Stimulated activated CD8-positive, alpha-beta memory T cell treated with anti-CD3 and anti-CD28 coated beads, Interleukin-15, amount 100 ng/mL, for 48 hours (primary cell): ENCODE measurements at regions not wholly inside any gene's neighbourhood (a gene's known extent, or its start where the extent isn't known, plus 50 kb on each side); places are given as distances from the start of the nearest gene placed in this dataset.
"Not testable (repeated sequence)": the region's sequence is repeated elsewhere in the genome, so short reads cannot be mapped to it uniquely, and the experiment has no call there.

ENCODE experiments used
- DNase-seq, 2 donors: peaks; one replicate each; pipeline ENCODE4 v3.0.0-alpha.2; 2020; ENCODE audit warnings: low read depth in 2 of 2

DNA sequence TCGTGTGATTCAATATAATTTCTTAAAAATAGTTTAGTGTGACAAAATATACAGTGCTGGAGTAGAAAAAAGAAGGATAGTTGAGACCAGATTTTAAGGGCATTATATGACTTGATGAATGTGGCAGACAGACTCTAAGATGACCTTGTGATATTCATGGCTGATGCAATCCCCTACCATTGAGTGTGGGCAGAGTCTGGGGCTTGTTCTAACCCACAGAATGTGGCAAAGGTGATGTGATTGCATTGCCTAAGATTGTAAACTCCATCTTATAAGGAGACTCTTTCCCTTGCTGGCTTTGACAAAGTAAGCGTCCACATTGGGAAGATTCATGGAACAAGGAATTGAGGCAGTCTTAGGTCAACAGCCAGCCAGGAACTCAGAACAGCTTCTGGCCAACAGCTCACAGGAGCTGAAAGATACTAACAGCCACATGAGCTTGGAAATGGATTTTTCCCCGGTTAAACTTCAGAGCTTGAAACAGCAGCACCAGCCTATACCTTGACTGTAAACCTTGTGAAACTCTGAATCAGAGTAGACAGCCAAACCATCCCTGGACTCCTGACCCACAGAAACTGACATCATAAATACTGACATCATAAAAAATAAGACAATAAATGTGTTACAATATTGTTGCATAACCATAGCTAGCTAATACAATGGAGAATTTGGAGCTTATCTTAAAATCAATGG lies 864.5 kb downstream of the TTLL7 start:
- DNase-seq, result not testable (repeated sequence)

DNA sequence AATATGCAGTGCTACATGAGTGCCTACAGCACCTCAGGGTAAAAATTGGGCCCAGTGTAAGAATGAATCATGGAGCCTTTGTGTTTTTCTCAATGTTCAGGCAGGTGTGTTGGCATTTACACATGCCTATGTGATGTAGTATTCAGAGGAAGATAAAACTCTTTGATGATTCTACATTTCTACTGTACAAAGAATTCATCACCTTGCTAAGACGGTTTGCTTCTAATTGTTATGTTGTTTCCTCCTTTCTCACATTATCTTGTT lies 867.3 kb downstream of the TTLL7 start:
- DNase-seq, result no peak

DNA sequence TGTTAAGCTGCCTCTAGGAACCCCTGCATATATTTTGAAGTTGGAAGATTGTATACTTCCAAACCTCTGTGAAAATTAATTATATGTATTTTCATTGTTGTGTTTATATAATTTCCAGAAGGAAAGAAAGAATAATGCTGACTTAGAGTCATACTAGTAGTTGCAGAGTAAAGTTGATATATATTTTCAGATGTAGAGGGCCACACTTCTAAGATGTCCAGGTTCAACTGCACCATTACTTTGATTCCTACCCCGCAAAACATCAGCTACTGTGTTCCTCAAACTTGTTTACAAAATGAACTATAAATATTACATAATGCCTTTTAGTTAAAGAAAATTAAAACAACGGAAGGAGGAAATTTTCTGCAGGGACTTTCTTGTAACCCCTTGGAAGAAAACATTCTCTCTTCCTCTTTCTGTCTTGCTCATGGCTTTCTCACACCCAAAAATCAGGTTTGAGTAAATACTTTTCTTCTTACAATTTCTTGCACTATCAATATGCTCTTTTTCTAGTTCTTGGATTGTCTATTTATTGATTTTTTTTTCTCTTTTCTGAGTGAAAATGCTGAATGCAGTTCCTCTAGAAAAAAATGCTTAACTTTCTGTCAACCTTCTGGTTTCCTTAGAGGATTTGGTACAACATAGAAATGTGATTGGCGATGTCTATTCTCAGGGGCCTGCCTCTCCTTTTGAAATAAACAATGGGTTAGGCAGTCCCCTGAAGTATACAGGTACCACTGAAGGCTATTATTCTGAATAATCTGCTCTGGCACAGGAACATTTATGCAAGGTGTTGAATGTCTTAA lies 867.8 kb downstream of the TTLL7 start:
- no peak for DNase-seq

DNA sequence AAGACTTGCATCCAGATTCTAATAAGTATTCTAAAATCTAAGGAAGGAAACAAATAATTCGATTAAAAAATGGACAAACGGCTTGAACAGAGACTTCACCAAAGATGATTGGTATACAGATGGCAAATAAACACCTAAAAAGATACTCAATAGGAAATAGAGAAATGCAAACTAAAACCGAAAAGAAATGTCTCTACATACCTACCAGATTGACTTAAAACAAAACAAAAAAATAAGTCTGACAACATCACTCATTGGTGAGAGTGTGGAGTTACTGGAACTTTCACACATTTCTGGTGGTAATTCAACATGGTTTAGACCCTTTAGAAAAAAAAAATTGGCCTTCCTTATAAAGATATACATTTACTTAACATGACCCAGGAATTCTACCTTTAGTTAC lies 869.8 kb downstream of the TTLL7 start:
- no peak for DNase-seq

DNA sequence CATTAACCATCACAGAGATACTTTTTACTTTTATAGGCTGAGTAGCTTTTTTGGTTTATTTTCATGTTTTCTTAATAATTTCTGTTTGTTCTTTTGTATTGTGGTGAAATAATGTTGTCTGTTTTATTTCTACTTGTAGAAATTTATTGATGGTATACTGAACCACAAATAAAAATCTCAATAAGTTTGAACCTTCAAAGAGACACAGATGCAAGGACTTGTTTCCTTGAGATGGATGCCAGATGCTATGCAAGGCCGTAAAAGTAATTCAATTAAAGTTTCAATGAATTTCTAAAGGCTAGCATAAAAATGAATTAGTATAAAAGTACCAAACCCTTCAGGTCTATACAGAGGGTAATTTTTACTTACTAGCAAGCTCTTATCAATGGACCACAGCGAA lies 873.5 kb downstream of the TTLL7 start:
- DNase-seq, result no peak

DNA sequence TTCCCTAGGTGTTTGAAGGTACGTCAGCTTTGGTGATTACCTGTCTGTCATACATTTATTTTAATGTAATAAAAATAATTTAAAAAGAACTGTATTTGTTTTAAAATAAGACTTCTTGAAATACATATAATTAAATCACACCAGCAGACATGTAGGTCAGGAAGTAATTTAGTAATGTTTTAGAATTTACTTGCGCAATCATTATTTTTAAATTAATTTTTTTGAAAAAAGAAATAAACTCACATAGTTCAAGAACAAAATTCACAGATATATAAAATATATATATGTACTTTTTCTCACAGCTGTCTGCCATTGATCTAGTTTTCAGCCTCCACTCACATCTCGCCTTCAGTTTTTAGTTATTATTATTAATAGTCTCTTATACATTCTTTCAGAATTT lies 875.9 kb downstream of the TTLL7 start:
- DNase-seq, result no peak

DNA sequence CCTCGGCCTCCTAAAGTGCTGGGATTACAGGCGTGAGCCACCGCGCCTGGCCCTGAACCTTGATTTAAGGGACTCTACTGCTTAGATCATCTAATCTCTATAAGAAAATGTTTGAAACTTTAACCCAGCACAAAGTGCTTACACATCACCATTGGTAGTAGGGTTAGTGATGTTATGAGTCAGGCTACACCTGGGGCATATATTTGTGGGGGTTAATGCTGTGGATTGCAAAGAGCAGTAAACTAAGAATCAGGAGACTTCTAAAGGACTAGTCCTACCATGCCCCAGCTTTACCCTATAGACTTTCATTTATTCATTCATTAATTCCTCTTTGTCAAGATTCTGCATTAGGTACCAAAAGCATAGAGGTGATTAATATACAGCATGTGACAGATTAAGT lies 880.5 kb downstream of the TTLL7 start:
- DNase-seq, result no peak

DNA sequence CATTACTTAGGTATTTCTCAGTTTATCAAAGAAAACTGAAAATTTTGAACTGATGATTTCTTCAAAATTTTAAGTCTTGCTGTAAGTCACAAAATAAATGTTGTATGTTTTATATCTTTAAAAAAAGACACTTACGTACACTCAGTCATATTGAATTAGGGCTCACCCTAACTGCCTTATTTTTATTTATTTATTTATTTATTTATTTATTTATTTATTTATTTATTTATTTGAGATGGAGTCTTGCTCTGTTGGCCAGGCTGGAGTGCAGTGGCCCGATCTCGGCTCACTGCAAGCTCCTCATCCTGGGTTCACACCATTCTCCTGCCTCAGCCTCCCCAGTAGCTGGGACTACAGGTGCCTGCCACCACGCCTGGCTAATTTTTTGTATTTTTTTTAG lies 881.9 kb downstream of the TTLL7 start:
- not testable (repeated sequence) for DNase-seq

DNA sequence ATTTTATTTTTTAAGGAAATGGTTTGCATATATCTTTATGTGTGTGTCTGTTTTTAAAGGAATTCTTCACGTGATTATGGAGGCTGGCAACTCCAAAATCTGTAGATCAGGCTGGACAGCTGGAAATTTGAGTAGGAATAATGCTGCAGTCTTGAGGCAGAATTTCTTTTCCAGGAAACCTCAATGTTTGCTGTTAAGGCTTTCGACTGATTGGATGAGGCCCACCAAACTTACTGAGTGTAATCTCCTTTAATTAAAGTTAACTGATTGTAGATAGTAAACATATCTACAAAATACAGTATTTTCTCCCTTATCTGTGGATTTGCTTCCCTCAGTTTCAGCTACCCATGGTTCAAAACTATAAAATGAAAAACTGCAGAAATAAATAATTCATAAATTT lies 883.1 kb downstream of the TTLL7 start:
- no peak for DNase-seq

DNA sequence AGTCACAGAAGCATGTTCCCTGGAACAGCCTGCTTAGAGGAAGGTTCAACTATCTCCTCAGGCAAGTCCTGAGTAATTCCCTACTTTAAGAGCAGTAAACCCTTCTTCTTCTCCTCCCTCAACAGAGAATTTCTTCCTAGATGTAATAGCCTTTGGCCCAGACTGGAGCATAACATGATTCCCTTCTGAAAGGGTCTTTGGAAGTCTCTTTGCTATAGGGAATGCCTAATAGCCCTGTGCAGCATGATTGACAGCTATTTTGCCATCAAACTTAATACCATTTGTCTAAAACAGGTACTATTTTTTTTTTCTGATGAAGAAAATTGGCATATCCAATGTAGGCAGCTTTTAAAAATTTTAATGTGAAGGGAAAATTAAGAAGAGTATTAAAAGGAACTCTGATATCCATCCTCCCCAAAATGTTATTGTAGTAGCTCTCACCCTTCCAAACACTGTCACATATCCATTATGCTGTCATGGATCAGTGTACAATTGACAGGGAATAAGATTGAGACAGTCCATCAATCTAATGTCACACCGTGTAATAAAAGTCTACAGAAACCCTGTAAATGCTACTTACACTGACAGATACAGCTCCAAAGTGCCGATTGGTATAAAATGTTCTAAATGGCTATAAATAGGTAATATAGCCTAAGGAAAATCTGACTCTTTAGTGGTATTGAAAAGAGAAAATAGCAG lies 884.6 kb downstream of the TTLL7 start:
- DNase-seq, result no peak

DNA sequence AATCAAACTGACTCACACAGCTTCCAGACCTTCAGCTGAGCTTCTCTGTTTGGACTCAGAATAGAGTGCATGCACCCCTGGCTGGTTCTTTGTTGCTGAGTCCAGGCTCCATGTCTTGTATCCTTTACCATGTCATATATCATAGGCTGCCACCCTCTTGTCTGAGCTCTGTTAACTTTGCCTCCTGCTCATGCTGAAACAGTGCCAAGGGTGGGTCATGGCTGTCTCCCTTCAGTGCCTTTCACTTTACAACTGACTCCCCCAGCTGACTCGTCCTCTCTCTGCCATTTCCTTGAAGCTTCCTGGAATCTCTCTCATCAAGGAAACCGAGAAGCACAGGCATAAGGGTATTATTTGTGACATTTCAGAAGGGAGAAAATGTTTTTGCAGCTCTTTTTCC lies 885.3 kb downstream of the TTLL7 start:
- DNase-seq, result no peak

DNA sequence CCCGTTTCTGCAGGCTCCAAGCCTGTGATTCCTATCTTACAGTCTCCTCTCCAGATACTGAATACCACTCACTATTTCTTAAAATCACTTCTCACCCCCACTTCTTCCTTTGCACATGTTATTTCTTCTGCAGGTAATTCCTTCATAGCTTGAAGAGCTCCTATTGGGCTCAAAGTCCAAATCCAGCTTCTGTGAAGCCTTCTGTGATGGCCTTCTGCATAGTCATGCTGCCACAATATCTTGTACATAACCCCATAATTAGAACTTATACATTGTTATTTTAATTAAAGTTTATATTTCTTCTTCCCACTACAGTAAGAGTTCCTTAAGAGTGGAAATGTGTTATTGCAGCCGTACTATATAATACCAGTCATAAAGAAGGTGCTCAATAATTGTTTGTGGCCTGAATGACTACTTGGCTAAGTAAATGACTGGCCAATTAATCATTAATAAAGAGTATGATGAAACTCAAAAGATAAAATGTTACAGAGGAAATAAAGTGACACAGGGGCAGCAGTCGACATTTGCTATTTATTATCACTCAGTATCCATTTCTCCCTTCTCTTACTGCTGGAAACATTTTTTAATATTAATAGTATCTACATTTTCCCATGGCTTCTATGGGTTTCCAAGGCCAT lies 886.6 kb downstream of the TTLL7 start:
- DNase-seq, result no peak

DNA sequence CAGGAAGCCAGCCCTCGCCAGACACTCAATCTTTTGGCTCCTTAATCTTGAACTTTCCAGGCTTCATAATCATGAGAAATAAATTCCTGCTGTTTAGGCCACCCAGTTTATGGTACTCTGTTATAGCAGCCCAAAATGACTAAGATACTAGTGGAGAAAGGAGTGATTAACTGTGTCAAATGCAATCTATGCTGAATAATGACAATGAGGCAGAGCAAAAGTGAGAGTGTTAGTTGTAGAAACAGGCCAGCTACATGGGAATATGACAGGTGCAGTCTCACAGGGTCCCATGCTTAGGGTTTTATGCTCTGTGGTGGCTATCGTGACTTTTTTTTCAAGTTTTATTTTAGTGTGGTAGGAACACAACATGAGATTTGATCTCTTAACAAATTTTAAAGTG lies 888.8 kb downstream of the TTLL7 start:
- no peak for DNase-seq

DNA sequence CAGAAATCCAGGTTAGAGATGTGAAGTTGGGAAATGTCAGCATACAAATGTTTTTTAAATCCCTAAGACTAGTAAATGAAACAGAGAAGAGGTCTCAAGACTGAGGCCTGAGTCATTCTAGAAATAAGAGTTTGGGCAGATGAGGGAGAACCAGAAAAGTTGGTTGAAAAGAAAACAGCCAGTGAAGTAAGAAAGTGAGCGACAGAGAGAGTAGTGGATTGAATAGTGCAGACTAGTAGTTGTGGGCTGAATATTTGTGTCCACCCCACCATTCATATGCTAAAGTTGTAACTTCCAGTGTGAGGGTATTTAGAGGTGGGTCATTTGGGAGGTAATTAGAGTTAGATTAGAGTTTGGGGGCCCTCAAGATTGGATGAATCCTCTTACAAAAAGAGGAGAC lies 889.2 kb downstream of the TTLL7 start:
- no peak for DNase-seq

DNA sequence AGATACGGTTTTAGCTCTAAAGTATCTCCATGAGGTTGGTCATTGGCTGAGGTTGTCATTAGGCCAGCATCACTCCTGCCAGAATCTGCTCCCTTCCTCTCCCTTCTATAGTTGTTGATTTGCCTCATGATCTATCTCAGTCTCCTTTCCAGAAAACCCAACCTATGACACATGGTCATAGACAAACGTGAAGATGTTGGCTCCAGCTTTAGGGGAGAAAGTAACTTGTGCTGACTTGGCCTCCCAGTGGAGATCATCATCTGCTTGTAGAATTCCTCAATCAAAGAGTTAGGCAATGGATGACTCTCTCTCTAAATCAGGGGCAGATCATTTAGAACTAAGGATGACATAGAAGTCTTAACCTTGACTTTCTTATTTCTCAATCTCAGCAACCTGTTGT lies 894.4 kb downstream of the TTLL7 start:
- no peak for DNase-seq

DNA sequence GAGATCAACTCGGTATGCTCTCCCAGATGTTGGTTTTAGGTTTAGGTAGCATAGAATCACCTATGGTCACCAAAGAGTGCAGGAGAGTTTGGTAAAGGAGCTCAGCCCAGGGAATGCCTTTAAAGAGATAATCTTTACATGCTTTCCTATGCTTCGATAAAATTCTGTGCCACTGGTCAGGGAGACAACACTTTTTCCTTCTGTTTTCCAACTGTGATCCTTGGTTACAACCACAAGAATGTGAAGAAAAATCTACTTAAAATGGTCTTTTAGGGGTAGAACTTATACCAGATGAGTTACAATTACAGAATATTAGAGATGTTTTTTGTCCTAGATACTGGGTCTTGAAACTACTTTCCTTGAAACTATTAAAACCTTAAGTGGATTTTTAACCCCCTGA lies 895.6 kb downstream of the TTLL7 start:
- no peak for DNase-seq

DNA sequence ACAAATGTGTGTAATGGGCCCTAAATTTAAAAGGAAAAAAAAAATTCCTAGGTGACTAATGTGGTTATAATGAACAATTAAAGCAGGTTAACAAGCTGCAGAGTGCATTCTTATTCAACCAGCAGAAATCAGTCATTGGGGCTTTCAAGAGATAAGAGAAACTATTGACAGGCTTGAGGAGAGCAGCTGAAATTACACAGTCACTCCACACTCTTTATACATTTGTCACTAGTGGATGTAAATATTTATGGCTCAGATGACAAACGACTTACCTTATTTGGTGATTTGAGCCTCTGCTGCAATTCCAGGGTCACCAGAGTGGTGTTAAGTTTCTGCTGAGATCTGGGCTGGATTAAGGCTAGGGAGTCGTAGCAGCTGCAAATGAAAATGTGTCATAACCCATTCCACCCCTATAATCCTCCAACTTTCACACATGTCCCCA lies 896.3 kb downstream of the TTLL7 start:
- DNase-seq, result no peak

DNA sequence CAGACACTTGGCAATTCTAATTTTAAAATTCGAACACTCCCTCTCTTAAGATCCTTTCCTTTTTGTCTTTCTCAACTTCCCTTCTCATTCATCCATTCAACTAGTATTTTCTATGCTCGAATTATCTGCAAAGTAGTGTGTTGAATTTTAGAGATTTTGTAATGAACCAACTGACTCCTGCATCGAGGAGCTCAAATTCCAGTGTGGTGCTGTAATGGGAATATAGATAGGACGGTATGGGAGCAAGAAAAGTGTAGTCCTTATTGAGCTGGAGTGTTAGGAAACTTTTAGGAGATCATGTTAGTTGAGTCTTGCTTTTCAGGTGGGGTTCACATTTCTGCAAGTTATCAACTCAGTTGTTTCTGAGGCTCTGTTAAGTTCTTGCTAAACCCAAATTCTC lies 897.5 kb downstream of the TTLL7 start:
- no peak for DNase-seq

DNA sequence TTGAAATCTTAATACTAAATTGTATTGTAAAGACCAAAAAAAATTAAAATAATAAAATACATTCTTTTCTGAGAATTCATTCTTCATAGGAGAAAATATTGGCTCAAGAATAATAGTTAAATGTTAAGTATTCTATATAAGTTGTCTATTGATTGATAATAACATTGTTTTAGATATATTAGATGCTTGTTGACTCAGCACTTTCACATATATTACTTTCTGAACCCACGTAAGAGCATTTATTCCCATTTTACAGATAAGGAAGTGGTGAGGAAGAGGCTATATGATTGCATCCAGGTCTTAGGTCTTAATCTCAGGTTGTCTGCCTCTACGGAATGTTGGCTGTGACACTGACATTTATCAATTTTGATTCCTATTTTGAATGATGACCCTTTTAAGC lies 898.8 kb downstream of the TTLL7 start:
- no peak for DNase-seq

DNA sequence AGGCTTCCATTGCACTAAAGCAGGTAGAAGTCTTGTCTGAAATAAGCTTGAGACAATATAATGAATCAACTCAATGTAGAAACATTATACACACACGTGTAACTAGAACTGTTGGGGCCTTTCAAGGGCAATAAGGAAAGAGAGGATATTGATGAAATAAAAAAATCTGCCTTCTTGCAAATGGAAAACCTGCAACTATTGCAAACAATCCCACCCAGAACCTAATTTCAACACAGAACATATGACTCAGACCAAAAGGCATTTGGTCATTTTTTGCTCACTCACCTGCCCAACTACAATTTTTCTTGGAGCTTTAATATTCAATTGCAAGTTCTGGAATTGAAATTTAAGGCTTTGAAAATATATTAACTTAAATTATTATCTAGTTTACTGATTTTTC lies 900.1 kb downstream of the TTLL7 start:
- no peak for DNase-seq

DNA sequence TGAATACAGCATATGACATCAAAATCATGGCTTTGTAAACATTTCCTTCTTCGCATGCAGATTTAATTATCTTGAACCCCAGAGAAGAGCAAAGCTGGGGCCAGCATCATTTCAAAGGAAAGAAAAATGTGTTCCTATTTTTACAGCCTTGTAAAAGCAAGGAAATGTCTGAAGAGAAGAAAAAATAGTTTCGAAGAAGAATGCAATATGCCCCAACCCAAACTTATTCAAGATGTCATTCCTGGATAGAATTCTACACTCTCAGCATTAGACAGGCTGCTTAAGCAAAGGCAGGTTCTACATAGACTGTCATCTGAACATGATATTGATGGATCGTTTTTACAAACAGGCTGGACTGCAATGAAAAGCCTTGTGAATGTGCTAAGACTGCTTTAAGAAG lies 900.8 kb downstream of the TTLL7 start:
- DNase-seq, result no peak

DNA sequence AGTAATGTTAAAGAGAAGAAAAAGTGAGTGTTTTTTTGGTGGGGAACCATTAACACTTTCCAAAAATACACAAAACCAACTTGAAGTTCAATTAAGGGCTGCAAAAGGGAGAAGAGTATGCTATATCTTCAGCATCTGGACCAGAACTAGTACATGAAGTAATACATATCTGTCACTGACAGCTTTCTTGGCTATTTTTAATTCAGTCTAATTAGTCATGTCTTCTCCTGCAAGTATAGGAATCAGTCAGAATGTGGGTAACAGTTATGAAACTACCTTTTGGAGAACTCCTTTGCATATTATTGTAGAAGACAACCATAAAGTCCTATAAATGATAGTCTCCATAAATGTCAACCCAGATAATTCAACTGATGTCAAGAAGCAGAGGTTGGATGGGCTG lies 901.2 kb downstream of the TTLL7 start:
- DNase-seq, result no peak

DNA sequence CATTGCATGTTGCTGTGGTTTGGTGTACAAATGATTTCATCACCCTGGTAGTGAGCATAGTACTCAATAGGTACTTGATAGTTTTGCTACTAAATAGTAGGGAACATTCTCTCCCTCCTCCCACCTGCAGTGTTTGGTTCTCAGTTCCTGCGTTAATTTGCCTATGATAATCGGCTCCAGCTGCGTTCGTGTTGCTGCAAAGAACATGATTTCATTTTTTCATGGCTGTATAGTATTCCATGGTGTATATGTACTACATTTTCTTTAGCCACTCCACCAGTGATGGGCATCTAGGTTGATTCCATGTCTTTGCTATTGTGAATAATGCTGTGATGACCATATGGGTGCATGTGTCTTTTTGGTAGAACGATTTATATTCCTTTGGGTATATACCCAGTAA lies 903.4 kb downstream of the TTLL7 start:
- DNase-seq, result no peak
